HG02852 (cell line): ENCODE measurements at regions not wholly inside any gene's neighbourhood (a gene's known extent, or its start where the extent isn't known, plus 50 kb on each side); places are given as distances from the start of the nearest gene placed in this dataset.
A peak's percentile ranks its signal among the peaks of the same experiment; 100 is the strongest.
"Not testable (repeated sequence)": the region's sequence is repeated elsewhere in the genome, so short reads cannot be mapped to it uniquely, and the experiment has no call there.

Source experiments
- ATAC-seq: cut with Tn5 transposase; IDR thresholded peaks from one replicate; pipeline ENCODE4 v1.9.1; 2021; ENCODE audit warnings: mild to moderate bottlenecking, moderate library complexity; ENCODE audit not compliant: unreplicated experiment

DNA sequence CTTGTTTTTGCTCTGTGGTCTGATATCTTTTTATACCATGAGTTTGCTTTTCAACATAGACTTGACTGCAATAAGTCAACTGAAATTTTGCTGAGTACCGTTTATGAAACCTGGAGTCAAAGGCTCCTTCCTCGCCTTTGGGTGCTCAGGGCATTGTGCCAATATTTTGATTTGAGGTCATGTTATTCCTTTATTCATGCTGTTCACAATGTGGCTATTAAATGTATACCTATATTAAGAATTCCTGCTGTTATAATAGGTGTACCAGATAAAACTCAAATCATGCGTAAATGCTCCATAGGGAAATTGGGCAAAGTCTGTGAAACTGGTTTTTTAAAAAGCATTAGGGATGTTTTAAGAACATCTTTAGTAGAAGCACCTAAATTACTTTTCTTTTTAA lies 334.0 kb upstream of the NUDT12 start:
- ATAC-seq, result no peak

DNA sequence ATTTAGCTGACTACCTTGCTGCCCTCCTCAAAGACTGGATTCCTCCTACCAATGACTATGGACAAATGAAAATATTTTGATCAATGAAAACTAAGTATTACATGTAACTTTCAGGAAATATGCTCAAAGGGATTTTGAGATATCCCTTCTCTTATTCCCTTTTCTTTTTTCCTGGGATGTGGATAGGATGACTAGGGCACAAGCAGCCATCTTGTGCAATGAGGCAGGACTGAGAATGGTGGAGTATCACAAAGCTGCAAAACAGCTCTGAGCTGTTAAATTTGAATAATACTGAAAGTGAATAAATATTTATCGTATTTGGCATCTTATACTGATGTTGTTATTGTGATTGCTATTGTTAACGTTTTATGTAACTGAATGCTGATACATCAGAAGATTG lies 333.1 kb upstream of the NUDT12 start:
- no peak for ATAC-seq

DNA sequence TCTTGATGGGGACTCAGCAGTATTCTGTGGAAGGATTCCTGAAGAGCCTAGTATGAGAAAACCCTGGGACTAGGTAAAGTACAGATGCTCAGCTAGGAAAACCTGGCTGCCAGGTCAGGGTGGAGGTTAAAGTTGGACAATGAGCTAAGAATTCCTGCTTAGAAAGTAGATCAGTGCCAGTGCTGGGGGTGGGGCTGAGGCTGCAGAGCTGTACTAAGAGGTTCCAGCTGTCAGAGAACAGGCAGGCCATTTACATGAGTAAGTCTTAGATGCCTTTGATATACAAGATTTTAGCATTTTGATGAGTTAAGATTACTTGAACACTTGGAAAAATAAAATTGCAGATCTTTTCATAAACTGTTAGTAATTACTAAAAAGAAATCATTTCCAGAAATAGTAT lies 332.3 kb upstream of the NUDT12 start:
- ATAC-seq, result no peak

DNA sequence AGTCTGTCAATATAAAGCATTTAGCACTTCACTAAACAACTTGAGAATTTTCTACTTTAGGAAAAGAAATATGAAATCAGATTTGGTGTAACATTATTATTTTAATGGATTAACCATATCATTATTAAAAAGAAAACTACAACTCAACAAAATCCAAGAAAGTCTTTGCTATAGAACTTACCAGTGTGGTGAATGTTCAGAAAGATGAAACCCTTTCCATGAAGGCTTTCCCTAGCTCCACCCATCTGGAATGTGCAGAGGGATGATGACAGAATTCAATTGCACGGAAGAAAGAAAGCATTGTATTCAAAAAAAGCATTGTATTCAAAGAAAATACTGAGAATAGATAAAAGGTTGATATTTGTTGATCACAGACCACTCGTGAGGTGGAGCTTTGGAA lies 328.6 kb upstream of the NUDT12 start:
- ATAC-seq, result no peak

DNA sequence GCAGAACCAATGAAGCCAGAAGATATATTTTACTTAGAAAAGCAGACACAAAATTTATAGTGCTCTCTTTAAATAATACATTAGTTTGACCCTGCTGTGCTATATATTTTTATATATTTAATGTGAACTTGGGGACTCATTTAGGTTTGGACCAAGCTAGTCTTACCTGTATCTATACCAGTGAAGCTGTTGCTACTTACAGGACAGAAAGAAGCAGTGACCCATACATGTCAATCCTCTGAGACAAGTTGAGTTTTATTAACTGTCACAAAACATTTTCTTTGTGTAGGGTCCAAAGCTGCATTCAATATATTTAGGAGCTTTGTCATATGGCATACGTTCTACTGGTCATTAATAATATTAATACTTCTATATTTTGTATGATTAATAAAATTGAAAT lies 327.7 kb upstream of the NUDT12 start:
- no peak for ATAC-seq

DNA sequence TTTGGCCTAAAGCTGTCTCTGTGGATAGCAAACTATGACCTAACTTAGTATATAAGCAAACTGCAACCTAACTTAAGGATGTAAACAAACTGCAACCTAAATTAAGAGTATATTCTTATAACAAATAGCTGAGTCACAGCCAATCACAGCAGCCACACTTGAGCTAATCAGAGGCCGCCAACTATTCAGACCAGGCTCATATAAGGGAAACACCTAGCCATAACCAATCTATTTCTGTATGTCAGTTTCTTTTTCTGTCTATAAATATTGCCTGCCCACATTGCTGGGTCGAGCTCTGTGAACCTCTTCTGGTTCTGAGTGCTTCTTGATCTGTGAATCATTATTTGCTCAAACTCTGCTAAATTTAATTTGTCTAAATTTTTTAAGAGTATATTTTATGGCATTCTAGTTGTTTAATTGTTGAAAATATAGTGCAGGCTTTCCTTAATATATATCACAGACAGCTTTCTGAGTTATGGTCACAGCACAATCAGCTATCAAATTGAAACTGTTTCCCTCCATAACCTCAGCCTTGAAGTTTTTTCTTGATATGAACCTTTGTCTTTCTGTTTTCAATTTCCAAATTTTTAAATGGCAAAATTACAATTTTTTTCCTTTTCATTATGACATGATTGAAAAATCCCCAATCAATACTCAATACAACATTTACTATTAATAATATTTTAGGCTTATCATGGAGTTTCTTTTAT lies 327.1 kb upstream of the NUDT12 start:
- peak; percentile 87 for ATAC-seq

DNA sequence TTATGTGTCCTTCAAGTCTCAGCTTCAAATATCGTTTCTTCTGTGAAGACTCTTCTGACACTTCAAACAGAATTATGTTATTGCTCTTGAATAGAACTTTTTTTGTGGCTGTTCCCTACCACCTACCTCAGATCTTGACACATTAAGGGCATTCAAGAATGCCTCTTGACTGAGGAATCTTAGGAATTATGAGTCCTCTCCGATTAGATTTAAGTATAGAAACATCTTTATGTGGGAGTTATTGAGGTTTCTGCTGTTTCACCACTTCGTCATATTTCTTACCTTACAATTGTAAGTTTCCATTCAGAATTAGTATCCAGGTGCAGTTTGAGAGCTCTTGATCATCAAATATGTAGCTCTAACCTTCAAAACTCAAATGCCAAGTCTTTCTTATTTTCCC lies 324.2 kb upstream of the NUDT12 start:
- ATAC-seq, result no peak

DNA sequence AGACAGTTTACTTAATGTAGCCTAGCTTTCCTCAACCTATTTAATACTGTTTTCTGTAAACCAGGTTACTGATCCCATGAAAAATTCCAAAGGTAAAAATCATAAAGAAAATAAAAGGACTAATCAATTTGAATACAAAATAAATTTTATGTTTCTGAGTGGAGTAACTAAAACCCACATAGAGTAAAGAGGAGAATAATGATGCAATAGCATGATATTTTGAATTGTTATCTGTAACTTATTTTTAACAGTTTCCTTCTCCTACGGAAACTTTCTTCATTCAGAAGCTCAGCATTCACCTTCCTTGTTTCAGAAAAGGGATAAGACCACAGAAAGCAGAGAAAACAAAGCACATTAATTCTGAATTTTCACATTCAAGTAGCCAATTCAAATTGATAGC lies 320.6 kb upstream of the NUDT12 start:
- ATAC-seq, result no peak

DNA sequence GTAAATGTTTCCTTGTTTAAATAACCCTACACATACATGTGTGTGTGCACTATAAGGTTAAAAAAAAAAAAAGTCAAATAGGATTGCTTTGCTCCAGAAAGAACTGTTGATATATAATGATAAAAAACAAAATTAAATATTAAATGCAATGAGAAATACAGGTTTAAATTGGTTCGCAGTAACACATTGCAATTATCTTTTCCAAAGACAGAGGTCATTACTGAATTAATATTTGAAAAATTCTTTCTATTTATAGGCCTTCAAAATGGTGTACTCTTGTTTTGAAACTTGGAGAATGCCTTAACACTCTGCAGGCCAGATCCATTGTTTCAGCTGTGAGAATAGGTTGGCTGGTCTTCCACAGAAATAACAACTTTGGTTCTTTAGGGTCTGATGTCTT lies 319.0 kb upstream of the NUDT12 start:
- ATAC-seq, result no peak

DNA sequence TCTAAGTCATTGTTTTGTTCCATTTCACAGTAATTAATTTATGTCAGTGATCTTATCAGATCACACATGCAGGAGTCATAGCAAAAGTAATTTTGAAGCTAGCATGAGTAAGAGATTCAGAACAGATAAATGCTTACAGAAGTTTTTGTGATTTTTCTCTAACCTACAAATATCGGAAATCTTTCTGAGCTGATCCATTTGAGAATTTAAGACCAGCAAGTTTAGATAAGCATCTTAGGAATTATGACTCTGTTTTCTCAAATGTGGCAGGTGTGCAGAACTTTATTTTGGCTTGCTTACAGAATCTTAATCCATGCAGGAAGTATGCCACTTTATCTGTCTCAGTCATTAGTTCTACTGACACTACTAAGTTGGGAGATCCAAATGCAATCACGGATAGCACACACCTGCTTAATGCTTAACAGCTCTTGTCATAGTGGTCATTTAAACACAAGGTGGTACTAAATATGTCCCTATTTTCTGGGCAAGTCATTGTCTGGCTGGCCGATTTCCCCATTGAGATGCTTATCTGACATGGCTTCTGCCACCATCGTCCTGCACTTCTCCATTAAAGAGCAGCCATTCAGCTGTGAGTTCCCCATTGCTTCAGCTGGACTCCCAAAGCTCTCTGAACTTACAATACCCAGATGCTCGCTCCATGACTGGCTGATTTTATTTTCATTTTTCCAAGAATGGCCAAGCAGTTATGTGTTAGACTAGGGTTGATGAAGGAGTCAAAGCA lies 305.4 kb upstream of the NUDT12 start:
- ATAC-seq, result no peak

DNA sequence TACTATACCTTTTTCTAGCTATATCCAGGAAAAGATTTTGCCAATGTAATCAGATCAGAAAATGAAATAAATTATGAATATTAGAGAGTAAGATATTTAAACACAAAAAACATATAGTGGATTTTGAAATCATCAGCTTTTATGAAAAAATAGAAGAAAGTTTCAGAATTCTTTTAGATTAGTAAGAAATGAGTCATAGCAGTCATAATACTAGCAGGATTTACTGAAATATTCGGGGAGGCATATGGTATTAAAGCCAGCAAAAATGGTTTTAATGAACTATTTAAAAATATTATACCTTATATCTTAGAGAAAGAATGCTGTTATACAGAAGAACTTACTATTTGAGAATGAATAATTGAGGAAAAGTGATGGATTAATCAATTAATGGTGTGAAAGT lies 303.6 kb upstream of the NUDT12 start:
- no peak for ATAC-seq

DNA sequence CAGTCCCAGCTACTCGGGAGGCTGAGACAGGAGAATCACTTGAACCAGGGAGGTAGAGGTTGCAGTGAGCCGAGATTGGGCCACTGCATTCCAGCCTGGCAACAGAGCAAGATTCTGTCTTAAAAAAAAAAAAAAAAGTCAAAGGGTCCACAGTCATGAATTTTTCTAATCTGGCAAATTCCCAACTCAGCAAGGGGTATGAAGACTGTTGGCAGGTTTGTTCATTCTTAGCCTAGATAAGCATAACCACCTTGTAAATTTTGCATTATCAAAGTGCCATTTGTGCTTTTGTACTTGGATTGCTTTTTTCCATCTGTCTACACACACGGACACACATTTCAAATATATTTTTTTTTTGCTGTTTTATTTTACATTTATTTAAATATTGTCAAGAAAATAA lies 299.8 kb upstream of the NUDT12 start:
- no peak for ATAC-seq

DNA sequence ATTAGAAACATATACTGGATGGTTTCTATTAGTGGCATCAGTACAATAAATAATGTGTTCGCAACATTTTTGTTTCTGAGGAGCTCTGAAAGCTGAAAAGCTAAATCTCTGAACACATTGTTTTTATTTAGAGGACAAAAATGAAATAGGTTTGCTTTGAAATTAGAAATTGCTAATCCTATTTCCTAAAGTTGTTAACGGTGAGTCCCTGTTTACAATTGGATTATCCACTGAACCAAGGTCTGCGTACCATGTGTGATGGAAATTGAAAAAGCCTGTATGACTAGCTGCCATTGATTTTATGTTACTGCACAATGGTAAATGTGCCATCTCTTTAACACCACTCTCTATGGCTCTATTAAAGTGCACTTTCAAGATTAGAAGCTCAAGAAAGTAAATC lies 297.7 kb upstream of the NUDT12 start:
- no peak for ATAC-seq

DNA sequence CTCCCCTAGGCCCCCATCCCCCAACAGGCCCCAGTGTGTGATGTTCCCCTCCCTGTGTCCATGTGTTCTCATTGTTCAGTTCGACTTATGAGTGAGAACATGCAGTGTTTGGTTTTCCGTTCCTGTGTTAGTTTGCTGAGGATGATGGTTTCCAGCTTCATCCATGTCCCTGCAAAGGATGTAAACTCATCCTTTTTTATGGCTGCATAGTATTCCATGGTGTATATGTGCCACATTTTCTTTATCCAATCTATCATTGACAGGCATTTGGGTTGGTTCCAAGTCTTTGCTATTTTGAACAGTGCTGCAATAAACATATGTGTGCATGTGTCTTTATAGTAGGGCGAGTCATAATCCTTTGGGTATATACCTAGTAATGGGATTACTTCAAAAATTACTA lies 295.8 kb upstream of the NUDT12 start:
- ATAC-seq, result not testable (repeated sequence)

DNA sequence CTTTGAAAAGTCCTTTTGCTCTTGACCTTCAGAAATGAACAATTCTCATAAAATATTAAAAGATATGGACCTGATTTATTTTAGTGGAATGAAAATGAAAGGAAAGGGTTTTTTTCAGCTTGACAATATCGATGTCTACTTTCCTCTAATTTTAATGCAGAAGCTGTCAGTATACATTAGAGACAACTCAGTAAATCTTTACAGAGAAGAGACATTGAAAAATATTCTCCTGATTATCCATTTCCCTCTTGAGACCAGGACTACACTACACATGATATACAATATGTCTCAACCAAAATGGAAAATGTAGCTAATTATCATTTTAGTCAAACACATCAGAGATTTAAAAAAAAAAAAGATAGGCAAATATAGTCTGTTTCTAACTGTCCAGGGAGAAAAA lies 288.5 kb upstream of the NUDT12 start:
- no peak for ATAC-seq

DNA sequence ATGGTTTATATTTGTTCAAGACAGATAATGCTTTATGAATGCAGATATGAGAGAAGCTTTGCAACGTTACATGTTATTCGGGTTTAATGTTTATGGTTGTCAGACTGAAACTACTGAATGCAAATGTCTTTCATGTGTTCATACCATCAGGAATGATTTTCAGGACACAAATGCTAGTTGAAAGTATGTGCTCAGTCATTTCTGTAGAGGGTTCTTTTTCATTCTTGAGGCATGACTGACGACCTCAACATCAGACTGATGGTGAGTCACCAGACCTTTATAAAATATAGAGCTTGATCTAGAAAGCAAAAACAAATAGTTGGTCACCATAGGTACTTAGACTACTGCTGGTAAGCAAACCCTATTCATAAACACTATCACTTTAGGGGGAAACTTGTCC lies 287.3 kb upstream of the NUDT12 start:
- peak; percentile 91 for ATAC-seq

DNA sequence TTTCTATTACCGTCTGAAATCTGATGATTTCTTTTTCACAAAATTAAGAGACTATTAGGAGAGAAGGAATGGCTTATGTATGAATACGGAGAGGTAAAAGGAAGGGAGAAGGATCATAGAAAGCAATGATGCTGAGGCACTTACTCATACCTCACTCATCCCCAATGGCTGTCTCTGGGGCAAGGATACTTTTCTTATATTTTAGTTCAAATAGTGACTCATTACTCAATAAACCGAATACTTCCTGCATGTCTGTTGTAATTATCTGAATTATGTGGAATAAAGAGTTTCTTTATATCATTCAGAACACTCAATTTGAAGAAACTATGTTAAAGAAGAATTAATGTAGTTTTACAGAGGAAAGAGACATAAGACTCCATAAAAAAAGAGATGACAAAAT lies 284.5 kb upstream of the NUDT12 start:
- ATAC-seq, result no peak

DNA sequence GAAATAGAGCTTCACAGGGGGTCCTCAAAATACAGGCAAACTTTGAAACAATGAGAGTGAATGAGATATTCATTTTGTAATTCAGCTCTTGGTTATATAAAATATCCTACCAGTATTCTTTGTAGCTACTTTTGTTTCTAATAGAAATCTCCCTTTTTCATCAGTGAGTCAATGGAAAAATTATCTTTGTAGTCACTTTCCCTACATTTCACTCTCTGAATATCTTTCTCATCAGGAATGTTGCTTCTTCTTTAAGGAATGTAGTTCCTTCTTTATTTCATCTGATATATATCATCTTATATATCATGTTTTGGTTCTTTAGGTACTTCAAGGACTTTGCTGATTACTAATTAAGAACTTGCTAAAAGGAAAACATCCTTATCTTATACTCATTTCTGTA lies 280.3 kb upstream of the NUDT12 start:
- no peak for ATAC-seq

DNA sequence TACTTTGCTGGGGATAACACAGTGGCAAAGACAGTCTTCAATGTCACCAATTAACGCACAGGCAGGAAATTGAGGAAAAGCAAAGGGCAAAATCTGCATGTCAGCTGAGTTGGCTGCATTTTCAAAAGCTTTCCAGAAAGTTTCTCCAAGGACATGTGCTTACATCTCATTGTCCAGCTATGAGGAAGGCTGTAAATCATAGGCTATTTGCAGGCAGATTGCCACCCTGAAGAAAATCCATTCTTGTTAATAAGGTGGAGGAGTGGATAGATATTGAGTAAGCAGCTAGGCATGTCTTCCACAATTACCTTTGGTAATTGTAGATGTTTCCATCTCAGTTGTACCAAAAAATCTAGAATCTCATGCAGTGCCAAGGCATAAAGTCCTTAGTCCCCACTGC lies 278.0 kb upstream of the NUDT12 start:
- no peak for ATAC-seq

DNA sequence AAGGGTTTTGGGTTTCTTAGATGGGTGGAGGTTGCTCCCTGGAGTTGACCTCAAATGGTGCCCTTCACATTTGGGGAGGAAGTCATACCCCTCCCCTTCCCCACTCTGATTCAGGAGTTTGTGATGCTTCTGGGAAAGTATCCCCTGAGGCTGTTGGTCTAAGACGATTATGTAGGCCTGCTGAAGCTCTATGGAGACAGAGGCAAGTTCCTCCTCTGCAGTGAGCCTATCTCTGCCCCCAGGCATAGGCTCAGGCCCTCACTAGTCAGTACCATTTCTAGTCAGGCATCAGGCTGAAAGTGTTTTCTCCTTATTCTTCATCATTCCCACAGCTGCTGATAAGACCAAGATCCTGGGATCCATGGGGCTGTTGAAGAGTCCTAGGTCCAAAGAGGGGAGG lies 271.6 kb upstream of the NUDT12 start:
- ATAC-seq, result no peak

DNA sequence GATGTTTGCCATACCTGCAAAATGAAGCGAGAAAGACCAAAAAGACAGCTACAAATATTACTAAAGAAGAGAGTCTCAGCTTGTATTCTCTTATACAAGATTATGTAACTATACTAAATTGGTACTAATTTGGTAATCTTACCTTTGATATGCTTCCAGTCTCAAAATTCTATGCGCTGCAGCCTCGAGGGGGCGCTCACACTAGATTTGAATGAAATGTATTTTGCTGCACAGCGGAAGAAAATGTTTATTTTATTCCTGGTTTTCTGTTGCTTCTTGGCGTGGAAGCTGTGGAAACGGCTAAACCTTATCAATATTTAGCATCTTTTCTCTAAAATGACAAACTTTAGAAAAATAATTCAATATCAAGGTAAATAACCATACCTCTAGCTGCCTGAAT lies 267.0 kb upstream of the NUDT12 start:
- ATAC-seq, result no peak

DNA sequence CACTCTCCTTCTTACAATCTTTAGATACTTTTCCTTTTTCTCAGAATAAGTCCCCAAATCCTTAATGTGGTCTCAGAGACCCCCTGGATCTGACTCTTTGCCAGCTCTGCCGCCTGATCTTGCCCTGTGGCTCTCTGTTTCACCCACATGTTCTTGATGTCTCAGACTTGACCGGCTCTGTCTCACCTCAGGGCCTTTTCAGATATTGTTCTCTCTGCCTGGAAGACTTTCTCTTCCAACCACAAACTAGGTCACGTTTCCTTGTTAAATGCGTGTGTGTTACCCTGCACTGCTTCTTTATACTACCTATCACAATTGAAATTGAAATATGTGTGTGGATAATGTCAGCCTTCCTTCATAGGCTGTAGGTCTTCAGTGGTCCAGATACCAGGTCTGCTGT lies 265.4 kb upstream of the NUDT12 start:
- no peak for ATAC-seq

DNA sequence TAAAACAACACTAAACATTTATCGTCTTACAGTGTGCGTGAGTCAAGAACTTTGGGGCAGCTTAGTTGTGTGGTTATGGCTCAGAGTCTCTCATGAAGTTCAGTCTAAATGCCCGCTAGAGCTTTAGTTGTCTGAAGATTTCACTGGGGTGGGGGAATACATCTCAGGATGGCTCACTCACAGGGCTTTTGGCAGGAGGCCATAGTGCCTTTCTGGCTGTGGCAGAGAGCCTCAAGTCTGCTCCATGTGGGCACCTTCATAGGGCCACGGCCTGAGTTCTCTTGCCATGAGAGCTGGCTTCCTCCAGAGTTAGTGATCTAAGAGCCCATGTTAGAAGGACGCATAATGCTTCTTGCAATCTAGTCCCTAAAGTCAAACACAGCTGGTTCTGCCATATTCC lies 258.8 kb upstream of the NUDT12 start:
- ATAC-seq, result no peak
